ENCODE measurements at regions not wholly inside any gene's neighbourhood (a gene's known extent, or its start where the extent isn't known, plus 50 kb on each side); places are given as distances from the start of the nearest gene placed in this dataset.
"Not testable (repeated sequence)": the region's sequence is repeated elsewhere in the genome, so short reads cannot be mapped to it uniquely, and the experiment has no call there.

DNA sequence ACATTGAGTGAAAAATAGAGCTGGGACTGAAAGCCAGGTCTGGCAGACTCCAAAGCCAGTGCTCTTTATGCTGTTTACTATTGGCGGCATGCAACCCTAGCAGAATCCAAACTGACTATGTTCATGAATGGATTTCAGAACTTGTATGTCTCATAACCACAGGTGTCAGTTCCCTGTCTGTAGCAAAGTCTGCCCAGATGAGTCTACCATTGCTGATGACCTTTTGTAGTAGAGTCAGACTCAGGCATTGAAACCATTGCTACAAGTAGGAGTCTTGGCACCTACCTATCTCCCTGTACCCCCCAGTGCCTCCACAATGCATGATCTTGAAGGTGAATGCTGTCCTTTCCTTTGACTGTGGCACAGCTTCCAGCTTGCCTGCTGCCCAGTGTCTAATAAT is 157.2 kb upstream of the ROPN1 start (continued):
- TF ChIP-seq NR2F2 (IDR thresholded peaks at IDR 0.05) = no peak

DNA sequence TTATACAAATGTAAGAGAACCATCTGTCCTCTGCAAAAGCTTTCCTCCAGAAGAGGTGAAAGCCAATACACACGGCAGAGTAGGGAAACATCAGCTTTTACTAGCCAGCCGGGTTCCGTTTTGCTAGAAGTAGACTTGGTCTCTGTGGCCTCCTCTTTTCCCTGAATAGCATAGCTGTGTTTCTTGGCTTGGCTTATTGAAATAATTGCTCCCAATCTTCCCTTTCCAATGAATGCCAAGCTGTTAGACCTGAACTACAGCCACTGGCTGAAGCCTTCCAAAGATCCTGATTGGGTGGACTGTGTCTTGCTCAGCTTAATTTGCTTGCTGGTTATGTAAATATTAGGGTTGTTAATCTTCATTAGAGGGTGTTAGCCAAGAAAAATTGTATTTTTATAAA is 157.8 kb upstream of the ROPN1 start:
- 71% methylated on average over 3 of the region's 3 CpGs for WGBS
- Histone ChIP-seq H3K4me3 (ENCODE audit: low read depth in 1 of 3, low read length in 3 of 3) (no peak overlapping the region), H3K27ac (ENCODE audit: low read depth in 1 of 2, low read length in 2 of 2) (no peak overlapping the region), H3K36me3 (ENCODE audit: control insufficient read depth in 4 of 4, insufficient read depth in 3 of 4, low read depth in 1 of 4, low read length in 3 of 4) (no peaks in the 10 kb centered on the region), H3K27me3 (ENCODE audit: control insufficient read depth in 4 of 4, insufficient read depth in 4 of 4, low read length in 3 of 4) (no peaks in the 10 kb centered on the region), H3K4me1 (ENCODE audit: control insufficient read depth in 4 of 4, insufficient read depth in 4 of 4, low read length in 3 of 4) (no peaks in the 10 kb centered on the region), H3K9ac (ENCODE audit: low read depth in 1 of 2, low read length in 2 of 2) (no peak overlapping the region), H3K9me3 (ENCODE audit: control insufficient read depth in 4 of 4, low read length in 3 of 4) (no peaks in the 10 kb centered on the region)
- no peak for DNase-seq (ENCODE audit: low spot score)
- TF ChIP-seq EGR1 (IDR thresholded peaks at IDR 0.05; ENCODE audit: low read depth in 2 of 2) (no peak), JUND (IDR thresholded peaks at IDR 0.05) (no peak), FOXA1 (IDR thresholded peaks at IDR 0.05) (no peak), HNF4A (conservative IDR thresholded peaks at IDR 0.05) (no peak), ATF3 (IDR thresholded peaks at IDR 0.05) (no peak), RAD21 (IDR thresholded peaks at IDR 0.05) (no peak), SP1 (IDR thresholded peaks at IDR 0.05) (no peak), NR2F2 (IDR thresholded peaks at IDR 0.05) (no peak)
- TF ChIP-seq, protein P1, sequence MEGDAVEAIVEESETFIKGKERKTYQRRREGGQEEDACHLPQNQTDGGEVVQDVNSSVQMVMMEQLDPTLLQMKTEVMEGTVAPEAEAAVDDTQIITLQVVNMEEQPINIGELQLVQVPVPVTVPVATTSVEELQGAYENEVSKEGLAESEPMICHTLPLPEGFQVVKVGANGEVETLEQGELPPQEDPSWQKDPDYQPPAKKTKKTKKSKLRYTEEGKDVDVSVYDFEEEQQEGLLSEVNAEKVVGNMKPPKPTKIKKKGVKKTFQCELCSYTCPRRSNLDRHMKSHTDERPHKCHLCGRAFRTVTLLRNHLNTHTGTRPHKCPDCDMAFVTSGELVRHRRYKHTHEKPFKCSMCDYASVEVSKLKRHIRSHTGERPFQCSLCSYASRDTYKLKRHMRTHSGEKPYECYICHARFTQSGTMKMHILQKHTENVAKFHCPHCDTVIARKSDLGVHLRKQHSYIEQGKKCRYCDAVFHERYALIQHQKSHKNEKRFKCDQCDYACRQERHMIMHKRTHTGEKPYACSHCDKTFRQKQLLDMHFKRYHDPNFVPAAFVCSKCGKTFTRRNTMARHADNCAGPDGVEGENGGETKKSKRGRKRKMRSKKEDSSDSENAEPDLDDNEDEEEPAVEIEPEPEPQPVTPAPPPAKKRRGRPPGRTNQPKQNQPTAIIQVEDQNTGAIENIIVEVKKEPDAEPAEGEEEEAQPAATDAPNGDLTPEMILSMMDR (IDR thresholded peaks at IDR 0.05; ENCODE audit: low read depth, low read length, missing input control) = no peak
- TF ChIP-seq, protein P2, sequence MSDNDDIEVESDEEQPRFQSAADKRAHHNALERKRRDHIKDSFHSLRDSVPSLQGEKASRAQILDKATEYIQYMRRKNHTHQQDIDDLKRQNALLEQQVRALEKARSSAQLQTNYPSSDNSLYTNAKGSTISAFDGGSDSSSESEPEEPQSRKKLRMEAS (IDR thresholded peaks at IDR 0.05) = no peak

DNA sequence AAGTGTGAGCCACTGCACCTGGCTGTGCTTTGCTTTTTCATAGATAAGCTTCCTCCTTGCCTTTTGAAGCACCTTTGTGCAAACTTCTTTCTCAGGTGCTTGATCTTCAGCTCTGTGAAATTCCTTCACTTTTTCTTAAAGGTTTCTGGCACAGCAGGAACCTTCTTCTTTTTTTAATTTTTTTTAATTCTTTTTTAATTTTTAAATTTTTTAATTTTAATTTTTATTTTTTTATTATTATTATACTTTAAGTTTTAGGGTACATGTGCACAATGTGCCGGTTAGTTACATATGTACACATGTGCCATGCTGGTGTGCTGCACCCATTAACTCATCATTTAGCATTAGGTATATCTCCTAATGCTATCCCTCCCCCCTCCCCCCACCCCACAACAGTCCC is 161.0 kb upstream of the ROPN1 start:
- H3K27ac ChIP-seq (ENCODE audit: low read depth in 1 of 2, low read length in 2 of 2); H3K36me3 ChIP-seq (ENCODE audit: control insufficient read depth in 4 of 4, insufficient read depth in 3 of 4, low read depth in 1 of 4, low read length in 3 of 4); H3K9ac ChIP-seq (ENCODE audit: low read depth in 1 of 2, low read length in 2 of 2); H3K4me3 ChIP-seq (ENCODE audit: low read depth in 1 of 3, low read length in 3 of 3); H3K9me3 ChIP-seq (ENCODE audit: control insufficient read depth in 4 of 4, low read length in 3 of 4); DNase-seq (ENCODE audit: low spot score); H3K27me3 ChIP-seq (ENCODE audit: control insufficient read depth in 4 of 4, insufficient read depth in 4 of 4, low read length in 3 of 4); H3K4me1 ChIP-seq (ENCODE audit: control insufficient read depth in 4 of 4, insufficient read depth in 4 of 4, low read length in 3 of 4): not testable (repeated sequence)
- 95% methylated on average over 1 of the region's 1 CpG for WGBS

DNA sequence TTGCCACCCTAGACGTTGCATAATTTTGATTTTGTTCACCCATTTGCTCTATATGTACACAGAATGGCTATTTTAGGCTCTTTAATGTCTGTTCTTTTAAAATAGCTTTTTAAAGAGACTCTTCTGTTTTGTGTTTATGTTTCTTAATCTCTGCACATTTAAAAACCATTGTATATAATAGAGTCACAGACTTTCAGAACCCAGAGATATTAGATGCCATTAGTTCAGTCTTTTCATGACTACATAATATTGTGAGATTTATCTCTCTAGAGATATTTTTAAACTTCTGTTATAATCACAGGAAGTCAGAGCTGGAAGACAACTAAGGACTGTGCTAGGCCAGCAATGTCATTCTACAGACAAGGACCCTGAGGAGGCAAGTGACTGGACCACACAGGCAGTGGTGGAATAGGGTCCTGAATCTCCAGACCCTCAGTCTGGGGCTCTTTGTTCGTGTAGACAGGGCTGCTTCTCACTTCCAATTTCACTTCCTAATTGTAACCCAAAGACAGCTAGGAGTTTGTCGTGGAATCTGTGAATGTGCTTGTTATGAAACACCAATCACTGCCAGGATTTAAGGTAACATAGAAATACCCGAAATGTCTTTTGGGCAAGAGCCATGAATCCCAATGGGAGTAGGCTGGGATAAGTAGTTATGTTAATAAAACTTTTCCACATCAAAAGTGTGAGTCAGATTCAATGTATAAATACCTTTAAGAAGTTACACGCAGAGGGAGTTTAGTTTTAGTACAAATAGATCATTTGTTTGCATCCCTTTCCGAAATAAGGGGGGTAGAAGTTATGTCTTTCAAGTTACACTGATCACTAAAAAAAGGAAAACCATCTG is 165.2 kb upstream of the ROPN1 start:
- peaks cover 0 to 7% (median 2%) of the 10 kb centered on the region in 4 donors for H3K4me1 ChIP-seq (ENCODE audit: control insufficient read depth in 4 of 4, insufficient read depth in 4 of 4, low read length in 3 of 4)
- no peak for DNase-seq (ENCODE audit: low spot score)
- WGBS = 69% methylated on average over 6 of the region's 6 CpGs
- no peaks in the 10 kb centered on the region for H3K36me3 ChIP-seq (ENCODE audit: control insufficient read depth in 4 of 4, insufficient read depth in 3 of 4, low read depth in 1 of 4, low read length in 3 of 4)
- no peak overlapping the region for H3K9ac ChIP-seq (ENCODE audit: low read depth in 1 of 2, low read length in 2 of 2)
- H3K27me3 ChIP-seq (ENCODE audit: control insufficient read depth in 4 of 4, insufficient read depth in 4 of 4, low read length in 3 of 4) = no peaks in the 10 kb centered on the region
- H3K27ac ChIP-seq (ENCODE audit: low read depth in 1 of 2, low read length in 2 of 2) = no peak overlapping the region
- no peaks in the 10 kb centered on the region for H3K9me3 ChIP-seq (ENCODE audit: control insufficient read depth in 4 of 4, low read length in 3 of 4)
- TF ChIP-seq TAF1 (conservative IDR thresholded peaks at IDR 0.05) (no peak), RXRA (IDR thresholded peaks at IDR 0.05) (no peak), HNF4A (conservative IDR thresholded peaks at IDR 0.05) (no peak), NR2F2 (IDR thresholded peaks at IDR 0.05) (no peak), YY1 (IDR thresholded peaks at IDR 0.05) (no peak), JUND (IDR thresholded peaks at IDR 0.05) (no peak), HNF4G (IDR thresholded peaks at IDR 0.05) (no peak)
- TF ChIP-seq, protein P3, sequence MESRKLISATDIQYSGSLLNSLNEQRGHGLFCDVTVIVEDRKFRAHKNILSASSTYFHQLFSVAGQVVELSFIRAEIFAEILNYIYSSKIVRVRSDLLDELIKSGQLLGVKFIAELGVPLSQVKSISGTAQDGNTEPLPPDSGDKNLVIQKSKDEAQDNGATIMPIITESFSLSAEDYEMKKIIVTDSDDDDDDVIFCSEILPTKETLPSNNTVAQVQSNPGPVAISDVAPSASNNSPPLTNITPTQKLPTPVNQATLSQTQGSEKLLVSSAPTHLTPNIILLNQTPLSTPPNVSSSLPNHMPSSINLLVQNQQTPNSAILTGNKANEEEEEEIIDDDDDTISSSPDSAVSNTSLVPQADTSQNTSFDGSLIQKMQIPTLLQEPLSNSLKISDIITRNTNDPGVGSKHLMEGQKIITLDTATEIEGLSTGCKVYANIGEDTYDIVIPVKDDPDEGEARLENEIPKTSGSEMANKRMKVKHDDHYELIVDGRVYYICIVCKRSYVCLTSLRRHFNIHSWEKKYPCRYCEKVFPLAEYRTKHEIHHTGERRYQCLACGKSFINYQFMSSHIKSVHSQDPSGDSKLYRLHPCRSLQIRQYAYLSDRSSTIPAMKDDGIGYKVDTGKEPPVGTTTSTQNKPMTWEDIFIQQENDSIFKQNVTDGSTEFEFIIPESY (IDR thresholded peaks at IDR 0.05) = no peak
- TF ChIP-seq, protein P2 (IDR thresholded peaks at IDR 0.05) = no peak
- TF ChIP-seq, protein P1 (IDR thresholded peaks at IDR 0.05; ENCODE audit: low read depth, low read length, missing input control) = no peak
- no peak overlapping the region for H3K4me3 ChIP-seq (ENCODE audit: low read depth in 1 of 3, low read length in 3 of 3)

Data from liver (tissue), 8 donors.